Thymus (tissue), 11 donors: ENCODE measurements at regions not wholly inside any gene's neighbourhood (a gene's known extent, or its start where the extent isn't known, plus 50 kb on each side); places are given as distances from the start of the nearest gene placed in this dataset.
"Not testable (repeated sequence)": the region's sequence is repeated elsewhere in the genome, so short reads cannot be mapped to it uniquely, and the experiment has no call there.

Experiments
- DNase-seq, 9 donors: peaks; one replicate each; pipeline ENCODE4 v3.0.0-alpha.2; 2013; ENCODE audit warnings: low spot score in 9 of 9, low read depth in 6 of 9, missing footprints in 1 of 9
- H3K27ac ChIP-seq, 2 donors: one replicate each; pipeline ENCODE4 v1.5.1; 2013; ENCODE audit warnings: control low read depth in 1 of 2, low read depth in 1 of 2, low read length in 1 of 2, mild to moderate bottlenecking in 1 of 2, moderate library complexity in 1 of 2
- H3K27me3 ChIP-seq, 2 donors: one replicate each; pipeline ENCODE4 v1.5.1; 2013; ENCODE audit warnings: low read length in 1 of 2; ENCODE audit not compliant: control insufficient read depth in 2 of 2, insufficient read depth in 1 of 2
- H3K36me3 ChIP-seq, 2 donors: one replicate each; pipeline ENCODE4 v1.5.1; 2013; ENCODE audit warnings: low read length in 1 of 2, mild to moderate bottlenecking in 1 of 2, moderate library complexity in 1 of 2; ENCODE audit not compliant: control insufficient read depth in 2 of 2, insufficient read depth in 2 of 2
- H3K4me1 ChIP-seq, 2 donors: one replicate each; pipeline ENCODE4 v1.5.1; 2013; ENCODE audit warnings: low read length in 2 of 2; ENCODE audit not compliant: control insufficient read depth in 2 of 2, insufficient read depth in 2 of 2
- H3K4me3 ChIP-seq, 2 donors: one replicate each; pipeline ENCODE4 v1.5.1; 2013; ENCODE audit warnings: low read length in 2 of 2, control low read depth in 1 of 2, mild to moderate bottlenecking in 1 of 2
- H3K9me3 ChIP-seq, 2 donors: one replicate each; pipeline ENCODE4 v1.5.1; 2013; ENCODE audit warnings: low read length in 1 of 2, mild to moderate bottlenecking in 1 of 2; ENCODE audit not compliant: control insufficient read depth in 2 of 2, insufficient read depth in 1 of 2
- WGBS: extraction: QIAGEN DNeasy Blood & Tissue Kit; methylation state at CpG from one replicate; pipeline ENCODE4 v1.1.7; 2013; 5-methylcytosine and 5-hydroxymethylcytosine counted together
- donor health status: healthy.

DNA sequence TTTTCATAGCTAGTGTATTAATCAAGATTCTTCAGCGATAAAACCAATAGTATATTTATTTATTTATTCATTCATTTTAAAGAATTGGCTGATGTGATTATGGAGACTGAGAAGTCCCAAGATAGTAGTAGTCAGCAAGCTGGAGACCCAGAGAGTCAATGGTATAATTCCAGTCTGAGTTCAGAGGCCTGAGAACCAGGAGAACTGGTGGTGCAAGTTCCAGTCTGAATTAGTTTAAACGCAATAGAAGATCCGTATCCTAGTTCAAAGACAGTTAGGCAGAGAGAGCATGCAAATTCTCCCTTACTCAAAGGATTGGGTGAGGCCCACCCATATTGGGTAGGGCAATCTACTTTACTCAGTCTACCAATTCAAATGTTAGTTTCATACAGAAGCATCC lies 364.2 kb upstream of the RPS23 start:
- Histone ChIP-seq H3K27ac (no peak overlapping the region), H3K27me3 (no peaks in the 10 kb centered on the region), H3K9me3 (no peaks in the 10 kb centered on the region), H3K4me3 (no peak overlapping the region), H3K36me3 (no peaks in the 10 kb centered on the region), H3K4me1 (peaks cover 3 to 7% of the 10 kb centered on the region in 2 donors)
- 81% methylated on average over 3 of the region's 3 CpGs for WGBS
- DNase-seq = no peak

DNA sequence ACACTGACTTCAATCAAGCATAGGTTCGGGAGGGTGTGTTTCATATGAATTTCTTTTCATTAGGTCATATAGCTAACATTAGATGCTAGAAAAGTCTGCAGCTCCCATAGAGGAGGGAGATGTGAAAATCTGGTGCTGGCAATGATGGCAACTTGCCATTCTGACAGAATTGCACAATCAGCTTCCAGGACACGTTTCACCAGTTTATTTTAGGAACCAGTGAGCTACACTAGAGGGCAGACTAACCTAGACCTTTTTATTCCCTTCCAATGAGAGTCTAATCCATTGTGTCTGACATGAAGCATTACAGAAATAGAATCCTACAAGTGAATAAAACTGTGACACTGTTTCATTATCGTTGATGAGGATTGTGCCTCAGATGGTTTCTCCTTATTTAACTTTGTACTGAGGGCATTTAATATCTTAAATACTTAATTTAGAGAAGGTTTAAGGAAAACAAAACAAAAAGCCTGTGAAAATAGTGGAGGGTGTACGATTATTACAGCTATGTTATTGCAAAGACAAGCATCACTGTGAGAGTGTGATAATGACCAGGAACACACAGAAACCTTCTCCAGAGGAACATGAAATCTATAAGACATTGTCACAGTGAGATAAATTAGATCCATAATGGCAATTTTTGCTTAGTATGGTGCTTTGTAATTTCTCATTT lies 363.3 kb upstream of the RPS23 start:
- no peak overlapping the region for H3K4me3 ChIP-seq
- H3K27ac ChIP-seq = no peak overlapping the region
- no peaks in the 10 kb centered on the region for H3K36me3 ChIP-seq
- H3K4me1 ChIP-seq = peaks cover 3 to 7% of the 10 kb centered on the region in 2 donors
- 51% methylated on average over 4 of the region's 4 CpGs for WGBS
- H3K9me3 ChIP-seq = no peaks in the 10 kb centered on the region
- DNase-seq = peak; percentile 32 to 83 (median 51)
- no peaks in the 10 kb centered on the region for H3K27me3 ChIP-seq

DNA sequence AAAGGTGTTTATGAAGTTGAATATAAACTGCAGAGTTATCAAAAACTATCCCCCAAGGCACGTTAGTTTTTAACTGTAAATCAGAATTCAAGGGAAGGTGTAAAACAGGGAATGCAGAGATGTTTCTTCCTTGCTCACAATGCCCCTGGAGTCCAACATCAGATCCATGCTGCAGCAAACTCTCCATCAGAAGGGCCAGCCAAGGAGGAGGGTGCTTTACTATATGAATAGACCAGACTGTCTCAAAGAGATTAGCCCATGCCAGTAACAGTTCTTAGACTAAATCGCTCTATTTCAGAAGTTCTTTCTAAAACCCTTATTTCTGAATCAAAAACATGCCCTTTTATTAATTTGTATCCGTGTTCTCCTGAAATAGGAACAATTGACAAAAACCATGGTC lies 362.8 kb upstream of the RPS23 start:
- DNase-seq = no peak
- WGBS = 66% methylated on average over 3 of the region's 3 CpGs

DNA sequence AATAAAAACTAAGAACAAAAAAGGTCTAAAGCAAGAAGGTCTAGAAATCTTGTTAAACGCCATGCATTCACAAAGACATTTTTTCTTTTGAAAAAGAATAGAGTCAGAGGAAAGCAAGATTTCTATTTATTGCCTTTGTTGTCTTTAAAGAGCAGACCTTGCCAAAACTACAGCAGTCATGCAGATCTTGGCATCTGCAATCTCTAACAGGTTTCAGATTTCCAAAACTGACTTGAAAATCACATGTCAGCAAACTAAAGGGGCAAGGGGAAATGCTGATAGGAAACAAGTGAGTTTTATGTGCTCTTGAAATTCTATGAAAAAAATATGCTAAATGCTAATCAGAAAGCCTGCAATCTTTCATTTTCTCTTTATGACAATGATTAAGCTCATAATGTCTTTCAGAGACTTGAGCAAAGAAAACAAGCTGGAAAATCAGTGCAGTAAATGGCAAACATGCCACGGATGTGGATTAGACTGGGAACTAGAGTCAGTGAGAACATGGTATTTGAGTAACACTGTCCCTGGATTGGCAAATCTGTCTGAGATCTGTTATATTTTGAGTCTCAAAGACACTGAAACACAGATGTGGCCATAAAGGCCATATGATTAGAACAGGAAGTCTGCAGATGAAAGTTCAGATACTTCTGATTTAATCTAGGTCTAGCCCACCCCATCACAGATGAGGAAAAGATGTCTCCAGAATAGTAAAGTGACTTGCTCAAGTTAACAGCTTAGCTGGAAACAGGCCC lies 361.4 kb upstream of the RPS23 start:
- H3K9me3 ChIP-seq = no peaks in the 10 kb centered on the region
- peaks cover 3 to 10% of the 10 kb centered on the region in 2 donors for H3K4me1 ChIP-seq
- 80% methylated on average over 2 of the region's 2 CpGs for WGBS
- peak in 2 of 9 donors; percentile 14 to 42 for DNase-seq
- no peak overlapping the region for H3K4me3 ChIP-seq
- no peak overlapping the region for H3K27ac ChIP-seq
- H3K36me3 ChIP-seq = no peaks in the 10 kb centered on the region
- H3K27me3 ChIP-seq = no peaks in the 10 kb centered on the region

More for the DNA sequence above, 362.8 kb upstream of the RPS23 start:
- Histone ChIP-seq H3K27me3 (no peaks in the 10 kb centered on the region), H3K4me3 (no peak overlapping the region), H3K9me3 (no peaks in the 10 kb centered on the region), H3K4me1 (peaks cover 3 to 7% of the 10 kb centered on the region in 2 donors), H3K36me3 (no peaks in the 10 kb centered on the region), H3K27ac (no peak overlapping the region)

DNA sequence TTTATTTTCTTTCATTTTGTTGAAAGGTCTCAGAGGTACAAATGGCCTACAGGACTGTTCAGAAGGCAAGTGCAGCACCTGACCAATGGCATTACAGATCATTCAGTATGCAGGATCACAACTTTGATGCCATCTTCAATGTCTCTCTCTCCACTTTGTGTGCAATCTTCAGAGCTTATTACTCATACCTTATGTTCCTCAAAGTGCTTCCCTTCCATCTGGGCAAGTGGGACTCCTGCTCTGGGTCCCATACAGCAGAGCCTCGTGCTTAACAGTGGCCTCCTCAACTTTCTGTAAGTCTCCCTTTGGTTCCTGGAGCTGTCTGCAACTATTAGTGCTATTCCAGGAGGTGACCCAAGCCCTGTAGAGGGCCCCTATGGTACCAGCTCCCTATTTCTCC lies 358.4 kb upstream of the RPS23 start:
- no peaks in the 10 kb centered on the region for H3K27me3 ChIP-seq
- H3K27ac ChIP-seq = no peak overlapping the region
- no peaks in the 10 kb centered on the region for H3K9me3 ChIP-seq
- no peak overlapping the region for H3K4me3 ChIP-seq
- peaks cover 3 to 10% of the 10 kb centered on the region in 2 donors for H3K4me1 ChIP-seq
- 93% methylated on average over 1 of the region's 1 CpG for WGBS
- no peak for DNase-seq
- no peaks in the 10 kb centered on the region for H3K36me3 ChIP-seq

DNA sequence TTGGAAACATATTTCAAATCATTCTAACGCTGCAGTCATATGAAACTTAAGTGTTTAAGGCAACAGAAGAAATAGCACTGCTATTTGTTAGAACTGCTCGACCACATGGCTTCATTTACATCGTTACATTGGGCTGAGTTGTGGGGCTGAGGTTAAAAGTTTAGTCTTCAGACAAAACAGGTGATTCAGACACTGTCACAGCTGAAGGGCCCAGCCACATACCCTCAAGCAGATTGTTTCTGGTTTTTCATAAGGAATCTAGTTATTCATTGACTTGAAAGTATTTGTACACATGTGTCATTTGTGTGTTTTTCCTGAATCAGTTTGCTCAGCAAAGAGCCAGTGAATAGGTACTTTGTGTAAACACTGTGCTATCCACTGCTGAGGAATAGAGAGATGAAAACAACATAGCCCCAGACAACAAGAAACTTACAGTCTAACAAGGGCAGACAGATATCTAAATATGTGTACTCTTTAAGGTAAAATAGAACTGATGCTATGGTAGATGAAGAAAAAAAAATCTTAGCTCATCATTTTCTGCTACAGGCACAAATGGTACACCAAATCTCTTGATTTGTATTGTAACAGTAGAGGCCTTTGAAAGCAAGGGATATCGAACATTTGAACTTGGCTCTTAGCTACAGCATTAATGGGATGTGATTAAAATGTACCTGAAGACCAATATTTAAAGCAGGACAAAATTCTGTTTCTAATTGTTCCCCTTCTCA lies 357.6 kb upstream of the RPS23 start:
- DNase-seq = peak in 1 of 9 donors; percentile 39
- Histone ChIP-seq H3K27ac (no peak overlapping the region), H3K4me3 (no peak overlapping the region), H3K27me3 (no peaks in the 10 kb centered on the region), H3K36me3 (no peaks in the 10 kb centered on the region), H3K4me1 (peaks cover 3 to 10% of the 10 kb centered on the region in 2 donors), H3K9me3 (no peaks in the 10 kb centered on the region)
- WGBS = 63% methylated on average over 4 of the region's 4 CpGs

DNA sequence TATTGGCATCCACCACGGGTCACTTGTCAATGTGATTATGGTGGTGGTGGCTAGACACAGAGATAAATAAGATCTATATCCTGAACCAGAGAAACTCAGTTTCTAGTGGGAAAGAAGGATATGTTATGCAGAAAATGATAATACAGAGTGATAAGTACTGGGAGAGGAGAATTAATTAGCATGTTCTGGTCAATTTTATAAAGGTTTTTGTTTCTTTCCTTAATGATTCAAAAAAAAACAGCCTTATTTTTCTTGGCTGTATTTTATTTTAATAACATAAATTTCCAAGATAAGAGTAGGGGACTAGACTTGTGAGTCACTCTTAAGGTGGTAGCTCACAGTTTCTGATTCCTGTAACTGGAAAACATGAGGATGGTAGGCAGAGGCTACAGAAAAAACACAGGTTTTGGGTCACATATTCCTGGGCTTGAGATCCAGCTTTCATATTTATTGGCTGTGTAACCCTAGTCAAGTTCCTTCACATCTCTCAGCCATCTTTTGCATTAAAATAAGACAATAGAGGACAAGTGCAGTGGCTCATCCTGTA lies 350.3 kb upstream of the RPS23 start:
- Histone ChIP-seq H3K4me1 (no peaks in the 10 kb centered on the region), H3K9me3 (no peaks in the 10 kb centered on the region), H3K27me3 (no peaks in the 10 kb centered on the region), H3K36me3 (no peaks in the 10 kb centered on the region), H3K4me3 (no peak overlapping the region), H3K27ac (no peak overlapping the region)
- no peak for DNase-seq
- WGBS = 94% methylated on average over 1 of the region's 1 CpG

DNA sequence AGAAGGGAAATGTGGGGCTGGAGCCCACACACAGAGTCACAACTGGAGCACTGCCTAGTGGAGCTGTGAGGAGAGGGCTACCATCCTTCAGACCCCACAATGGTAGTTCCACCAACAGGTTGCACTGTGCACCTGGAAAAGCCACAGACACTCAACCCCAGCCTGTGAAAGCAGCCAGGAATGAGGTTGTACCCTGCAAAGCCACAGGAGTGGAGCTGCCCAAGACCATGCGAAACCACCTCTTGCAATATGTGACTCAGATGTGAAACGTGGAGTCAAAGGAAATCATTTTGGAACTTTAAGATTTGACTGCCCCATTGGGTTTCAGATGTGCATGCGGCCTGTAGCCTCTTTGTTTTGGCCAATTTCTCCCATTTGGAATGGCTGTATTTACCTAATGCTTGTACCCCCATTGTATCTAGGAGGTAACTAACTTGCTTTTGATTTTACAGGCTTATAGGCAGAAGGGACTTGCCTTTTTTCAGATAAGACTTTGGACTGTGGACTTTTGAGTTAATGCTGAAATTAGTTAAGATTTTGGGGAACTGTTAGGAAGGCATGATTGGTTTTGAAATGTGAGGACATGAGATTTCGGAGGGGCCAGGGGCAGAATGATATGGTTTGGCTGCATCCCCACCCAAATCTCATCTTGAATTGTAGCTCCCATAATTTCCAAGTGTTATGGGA lies 348.9 kb upstream of the RPS23 start:
- not testable (repeated sequence) for H3K27ac ChIP-seq, H3K27me3 ChIP-seq, H3K36me3 ChIP-seq, H3K4me3 ChIP-seq, H3K9me3 ChIP-seq, H3K4me1 ChIP-seq, DNase-seq
- WGBS = 85% methylated on average over 4 of the region's 4 CpGs
